Vagina (tissue), 2 donors: ENCODE measurements at regions not wholly inside any gene's neighbourhood (a gene's known extent, or its start where the extent isn't known, plus 50 kb on each side); places are given as distances from the start of the nearest gene placed in this dataset.

ENCODE experiments used
- CTCF ChIP-seq, 3 experiments: fragments of 450-650 bp in 2 of 3; fragments of 200-600 bp in 1 of 3; sonication (generic) in 1 of 3; IDR thresholded peaks; one replicate each; pipeline ENCODE4 v1.5.1; 2017 to 2019; ENCODE audit warnings: antibody characterized with exemption in 3 of 3, mild to moderate bottlenecking in 2 of 3, moderate library complexity in 2 of 3
- POLR2A ChIP-seq, 2 donors: fragments of 450-650 bp; IDR thresholded peaks; one replicate each; pipeline ENCODE4 v1.6.1; 2017; ENCODE audit warnings: antibody characterized with exemption in 2 of 2, mild to moderate bottlenecking in 2 of 2, moderate library complexity in 2 of 2

DNA sequence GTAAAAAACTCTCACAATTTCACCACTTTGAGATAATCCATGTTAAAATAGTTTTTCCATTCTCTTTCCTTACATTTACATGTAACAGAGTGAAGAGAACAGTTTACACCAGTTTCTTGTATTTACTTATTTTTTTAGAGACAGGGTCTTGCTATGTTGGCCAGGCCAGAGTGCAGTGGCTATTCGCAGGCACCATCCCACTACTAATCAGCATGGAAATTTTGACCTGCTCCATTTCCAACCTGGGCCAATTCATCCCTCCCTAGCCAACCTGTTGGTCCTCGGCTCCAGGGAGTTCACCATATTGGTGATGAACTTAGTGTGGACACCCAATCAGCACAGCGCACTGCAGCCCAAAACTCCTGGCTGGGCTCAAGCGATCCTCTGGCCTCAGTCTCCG lies 74.1 kb downstream of the LYZL2 start:
- TF ChIP-seq CTCF (IDR thresholded peaks at IDR 0.05) (no peak), POLR2A (IDR thresholded peaks at IDR 0.05) (no peak)
